ENCODE measurements at regions not wholly inside any gene's neighbourhood (a gene's known extent, or its start where the extent isn't known, plus 50 kb on each side); places are given as distances from the start of the nearest gene placed in this dataset.

- Histone ChIP-seq H3K9me3 (ENCODE audit: insufficient read depth, low read length) (no peaks in the 10 kb centered on the region), H3K27me3 (ENCODE audit: insufficient read depth, insufficient read length) (no peaks in the 10 kb centered on the region), H3K36me3 (ENCODE audit: insufficient read depth, insufficient read length, low read length) (no peaks in the 10 kb centered on the region), H3K9ac (ENCODE audit: insufficient read length, low read depth) (no peak overlapping the region), H3K4me3 (ENCODE audit: insufficient read length, low read depth) (no peak overlapping the region), H3K4me1 (ENCODE audit: insufficient read depth, insufficient read length) (no peaks in the 10 kb centered on the region)
- TF ChIP-seq YY1 (IDR thresholded peaks at IDR 0.05; ENCODE audit: insufficient read depth, insufficient read length) (no peak), SUZ12 (IDR thresholded peaks at IDR 0.05; ENCODE audit: extremely low read depth, insufficient read depth, insufficient read length) (no peak), ZNF274 (IDR thresholded peaks at IDR 0.05; ENCODE audit: low read depth, low read length) (no peak)
- DNase-seq (ENCODE audit: low read depth, low spot score), result no peak
Observed at GRCh38 chr5:42268630-42269029, 154.6 kb upstream of the GHR start.

GRCh38 chr5:42270771-42271170 is 152.5 kb upstream of the GHR start:
- Histone ChIP-seq H3K4me3 (ENCODE audit: insufficient read length, low read depth) (no peak overlapping the region), H3K9ac (ENCODE audit: insufficient read length, low read depth) (no peak overlapping the region), H3K36me3 (ENCODE audit: insufficient read depth, insufficient read length, low read length) (no peaks in the 10 kb centered on the region), H3K9me3 (ENCODE audit: insufficient read depth, low read length) (no peaks in the 10 kb centered on the region), H3K27me3 (ENCODE audit: insufficient read depth, insufficient read length) (no peaks in the 10 kb centered on the region), H3K4me1 (ENCODE audit: insufficient read depth, insufficient read length) (no peaks in the 10 kb centered on the region)
- no peak for DNase-seq (ENCODE audit: low read depth, low spot score)
- TF ChIP-seq SUZ12 (IDR thresholded peaks at IDR 0.05; ENCODE audit: extremely low read depth, insufficient read depth, insufficient read length) (no peak), ZNF274 (IDR thresholded peaks at IDR 0.05; ENCODE audit: low read depth, low read length) (no peak), YY1 (IDR thresholded peaks at IDR 0.05; ENCODE audit: insufficient read depth, insufficient read length) (no peak)

GRCh38 chr5:42274913-42275312 is 148.3 kb upstream of the GHR start:
- no peak for DNase-seq (ENCODE audit: low read depth, low spot score)
- H3K9ac ChIP-seq (ENCODE audit: insufficient read length, low read depth), result no peak overlapping the region
- TF ChIP-seq SUZ12 (IDR thresholded peaks at IDR 0.05; ENCODE audit: extremely low read depth, insufficient read depth, insufficient read length) (no peak), YY1 (IDR thresholded peaks at IDR 0.05; ENCODE audit: insufficient read depth, insufficient read length) (no peak), ZNF274 (IDR thresholded peaks at IDR 0.05; ENCODE audit: low read depth, low read length) (no peak)
- H3K27me3 ChIP-seq (ENCODE audit: insufficient read depth, insufficient read length), result no peaks in the 10 kb centered on the region
- H3K36me3 ChIP-seq (ENCODE audit: insufficient read depth, insufficient read length, low read length), result no peaks in the 10 kb centered on the region
- no peaks in the 10 kb centered on the region for H3K9me3 ChIP-seq (ENCODE audit: insufficient read depth, low read length)
- no peak overlapping the region for H3K4me3 ChIP-seq (ENCODE audit: insufficient read length, low read depth)
- no peaks in the 10 kb centered on the region for H3K4me1 ChIP-seq (ENCODE audit: insufficient read depth, insufficient read length)

- Histone ChIP-seq H3K4me1 (ENCODE audit: insufficient read depth, insufficient read length) (no peaks in the 10 kb centered on the region), H3K27me3 (ENCODE audit: insufficient read depth, insufficient read length) (no peaks in the 10 kb centered on the region), H3K36me3 (ENCODE audit: insufficient read depth, insufficient read length, low read length) (no peaks in the 10 kb centered on the region), H3K9ac (ENCODE audit: insufficient read length, low read depth) (no peak overlapping the region), H3K9me3 (ENCODE audit: insufficient read depth, low read length) (no peaks in the 10 kb centered on the region), H3K4me3 (ENCODE audit: insufficient read length, low read depth) (no peak overlapping the region)
- no peak for DNase-seq (ENCODE audit: low read depth, low spot score)
- TF ChIP-seq ZNF274 (IDR thresholded peaks at IDR 0.05; ENCODE audit: low read depth, low read length) (no peak), SUZ12 (IDR thresholded peaks at IDR 0.05; ENCODE audit: extremely low read depth, insufficient read depth, insufficient read length) (no peak), YY1 (IDR thresholded peaks at IDR 0.05; ENCODE audit: insufficient read depth, insufficient read length) (no peak)
Observed at GRCh38 chr5:42277293-42277692, 145.9 kb upstream of the GHR start.

- no peaks in the 10 kb centered on the region for H3K9me3 ChIP-seq (ENCODE audit: insufficient read depth, low read length)
- H3K27me3 ChIP-seq (ENCODE audit: insufficient read depth, insufficient read length), result no peaks in the 10 kb centered on the region
- H3K4me1 ChIP-seq (ENCODE audit: insufficient read depth, insufficient read length), result no peaks in the 10 kb centered on the region
- TF ChIP-seq SUZ12 (IDR thresholded peaks at IDR 0.05; ENCODE audit: extremely low read depth, insufficient read depth, insufficient read length), result no peak
- no peak for TF ChIP-seq ZNF274 (IDR thresholded peaks at IDR 0.05; ENCODE audit: low read depth, low read length)
- no peak for TF ChIP-seq YY1 (IDR thresholded peaks at IDR 0.05; ENCODE audit: insufficient read depth, insufficient read length)
- no peak overlapping the region for H3K9ac ChIP-seq (ENCODE audit: insufficient read length, low read depth)
- H3K4me3 ChIP-seq (ENCODE audit: insufficient read length, low read depth), result no peak overlapping the region
- H3K36me3 ChIP-seq (ENCODE audit: insufficient read depth, insufficient read length, low read length), result no peaks in the 10 kb centered on the region
- DNase-seq (ENCODE audit: low read depth, low spot score), result no peak
Observed at GRCh38 chr5:42284584-42284983, 138.7 kb upstream of the GHR start.

GRCh38 chr5:42285230-42285629 is 138.0 kb upstream of the GHR start:
- no peaks in the 10 kb centered on the region for H3K9me3 ChIP-seq (ENCODE audit: insufficient read depth, low read length)
- H3K4me1 ChIP-seq (ENCODE audit: insufficient read depth, insufficient read length), result no peaks in the 10 kb centered on the region
- no peaks in the 10 kb centered on the region for H3K27me3 ChIP-seq (ENCODE audit: insufficient read depth, insufficient read length)
- DNase-seq (ENCODE audit: low read depth, low spot score), result no peak
- H3K4me3 ChIP-seq (ENCODE audit: insufficient read length, low read depth), result no peak overlapping the region
- no peak for TF ChIP-seq YY1 (IDR thresholded peaks at IDR 0.05; ENCODE audit: insufficient read depth, insufficient read length)
- no peak for TF ChIP-seq SUZ12 (IDR thresholded peaks at IDR 0.05; ENCODE audit: extremely low read depth, insufficient read depth, insufficient read length)
- TF ChIP-seq ZNF274 (IDR thresholded peaks at IDR 0.05; ENCODE audit: low read depth, low read length), result no peak
- no peak overlapping the region for H3K9ac ChIP-seq (ENCODE audit: insufficient read length, low read depth)
- H3K36me3 ChIP-seq (ENCODE audit: insufficient read depth, insufficient read length, low read length), result no peaks in the 10 kb centered on the region

GRCh38 chr5:42300496-42300895 is 122.7 kb upstream of the GHR start:
- Histone ChIP-seq H3K9ac (ENCODE audit: insufficient read length, low read depth) (no peak overlapping the region), H3K36me3 (ENCODE audit: insufficient read depth, insufficient read length, low read length) (no peaks in the 10 kb centered on the region), H3K27me3 (ENCODE audit: insufficient read depth, insufficient read length) (no peaks in the 10 kb centered on the region), H3K4me1 (ENCODE audit: insufficient read depth, insufficient read length) (no peaks in the 10 kb centered on the region), H3K9me3 (ENCODE audit: insufficient read depth, low read length) (no peaks in the 10 kb centered on the region), H3K4me3 (ENCODE audit: insufficient read length, low read depth) (no peak overlapping the region)
- DNase-seq (ENCODE audit: low read depth, low spot score), result no peak
- TF ChIP-seq SUZ12 (IDR thresholded peaks at IDR 0.05; ENCODE audit: extremely low read depth, insufficient read depth, insufficient read length) (no peak), YY1 (IDR thresholded peaks at IDR 0.05; ENCODE audit: insufficient read depth, insufficient read length) (no peak), ZNF274 (IDR thresholded peaks at IDR 0.05; ENCODE audit: low read depth, low read length) (no peak)

- H3K36me3 ChIP-seq (ENCODE audit: insufficient read depth, insufficient read length, low read length), result no peaks in the 10 kb centered on the region
- TF ChIP-seq ZNF274 (IDR thresholded peaks at IDR 0.05; ENCODE audit: low read depth, low read length) (no peak), SUZ12 (IDR thresholded peaks at IDR 0.05; ENCODE audit: extremely low read depth, insufficient read depth, insufficient read length) (no peak), YY1 (IDR thresholded peaks at IDR 0.05; ENCODE audit: insufficient read depth, insufficient read length) (no peak)
- no peaks in the 10 kb centered on the region for H3K4me1 ChIP-seq (ENCODE audit: insufficient read depth, insufficient read length)
- no peak for DNase-seq (ENCODE audit: low read depth, low spot score)
- H3K4me3 ChIP-seq (ENCODE audit: insufficient read length, low read depth), result no peak overlapping the region
- no peak overlapping the region for H3K9ac ChIP-seq (ENCODE audit: insufficient read length, low read depth)
- no peaks in the 10 kb centered on the region for H3K27me3 ChIP-seq (ENCODE audit: insufficient read depth, insufficient read length)
- H3K9me3 ChIP-seq (ENCODE audit: insufficient read depth, low read length), result no peaks in the 10 kb centered on the region
Observed at GRCh38 chr5:42301349-42301748, 121.9 kb upstream of the GHR start.
